Natural killer cell (primary cell): ENCODE measurements at regions not wholly inside any gene's neighbourhood (a gene's known extent, or its start where the extent isn't known, plus 50 kb on each side); places are given as distances from the start of the nearest gene placed in this dataset.

Source experiments
- ATAC-seq, 3 donors: fragments of 150-1000 bp in 2 of 3; fragments of 200-7000 bp in 1 of 3; cut with Tn5 transposase; 1 replicate in 1 of 3; 2 replicates in 2 of 3; pipeline ENCODE4 v1.10.0; 2021; ENCODE audit warnings: mild to moderate bottlenecking in 2 of 3, moderate library complexity in 2 of 3
- DNase-seq, 2 donors: peaks; one replicate each; pipeline versions ENCODE4 v3.0.0 to v3.0.0-alpha.2; 2013 to 2021; ENCODE audit warnings: mixed read lengths in 1 of 2
- H3K27ac ChIP-seq: one replicate; pipeline ENCODE4 v1.5.1; 2013; ENCODE audit warnings: mild to moderate bottlenecking, low read length
- H3K27me3 ChIP-seq: one replicate; pipeline ENCODE4 v1.6.1; 2013; ENCODE audit warnings: low read length; ENCODE audit not compliant: control insufficient read depth, insufficient read depth
- H3K36me3 ChIP-seq: one replicate; pipeline ENCODE4 v1.6.1; 2013; ENCODE audit warnings: low read length; ENCODE audit not compliant: control insufficient read depth, insufficient read depth
- H3K4me1 ChIP-seq: one replicate; pipeline ENCODE4 v1.6.1; 2013; ENCODE audit warnings: low read length; ENCODE audit not compliant: control insufficient read depth, insufficient read depth
- H3K4me3 ChIP-seq: one replicate; pipeline ENCODE4 v1.5.1; 2013; ENCODE audit warnings: low read length
- H3K9me3 ChIP-seq: one replicate; pipeline ENCODE4 v1.6.1; 2013; ENCODE audit warnings: low read length; ENCODE audit not compliant: control insufficient read depth, insufficient read depth
- H3K27ac Mint-ChIP-seq, 2 donors: one replicate each; pipeline ENCODE4 v1.8.0; 2022; ENCODE audit warnings: mild to moderate bottlenecking in 2 of 2, mixed read lengths in 2 of 2, moderate library complexity in 1 of 2
- H3K27me3 Mint-ChIP-seq, 2 donors: one replicate each; pipeline ENCODE4 v1.8.0; 2022; ENCODE audit warnings: low read depth in 2 of 2, mixed read lengths in 2 of 2
- H3K36me3 Mint-ChIP-seq: one replicate; pipeline ENCODE4 v1.8.0; 2022; ENCODE audit warnings: mixed read lengths
- H3K4me1 Mint-ChIP-seq, 2 donors: one replicate each; pipeline ENCODE4 v1.8.0; 2022; ENCODE audit warnings: mixed read lengths in 2 of 2
- H3K4me3 Mint-ChIP-seq: one replicate; pipeline ENCODE4 v1.8.0; 2022; ENCODE audit warnings: mild to moderate bottlenecking, moderate library complexity, mixed read lengths
- H3K9me3 Mint-ChIP-seq, 2 donors: one replicate each; pipeline ENCODE4 v1.8.0; 2022; ENCODE audit warnings: mixed read lengths in 2 of 2
- WGBS: methylation state at CpG from one replicate; pipeline ENCODE4 v1.1.7; 2013; ENCODE audit warnings: missing lambda C conversion rate; ENCODE audit not compliant: insufficient coverage; 5-methylcytosine and 5-hydroxymethylcytosine counted together
- intact Hi-C: fragments of 100-400 bp; cut with micrococcal nuclease; formaldehyde crosslinking; loops from one replicate; pipeline ENCODE4 v1.14.2; 2022
- TF ChIP-seq, protein P1 (sequence below): fragments of 200-600 bp; IDR thresholded peaks from one replicate; pipeline ENCODE4 v1.8.0; 2022; ENCODE audit warnings: antibody characterized with exemption

DNA sequence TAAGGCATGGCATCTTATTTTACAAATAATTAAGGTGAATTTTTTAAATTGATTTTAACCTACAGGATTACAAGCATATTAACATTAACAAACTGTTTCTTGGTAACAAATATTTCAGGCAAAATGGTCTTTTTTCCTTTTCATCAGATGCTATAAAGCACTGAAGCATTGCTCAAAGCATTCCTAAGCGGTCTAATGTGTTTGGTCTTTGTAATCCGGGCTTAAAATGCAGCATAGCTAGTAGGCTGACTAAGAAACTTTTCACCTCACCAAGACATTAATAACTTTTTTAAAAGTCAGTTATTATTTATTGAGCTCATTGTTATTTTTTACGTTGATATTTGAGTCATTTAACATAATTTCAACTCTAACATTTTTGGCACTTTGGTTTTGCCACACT lies 538.8 kb upstream of the SLC39A10 start:
- no peak for ATAC-seq
- H3K36me3 Mint-ChIP-seq: no peaks in the 10 kb centered on the region

GRCh38 chr2:195117011-195117410 lies 540.0 kb upstream of the SLC39A10 start:
- no peak for DNase-seq
- no peaks in the 10 kb centered on the region for H3K4me1 Mint-ChIP-seq
- H3K27ac Mint-ChIP-seq: no peak overlapping the region
- H3K9me3 Mint-ChIP-seq: peaks cover 0 to 4% of the 10 kb centered on the region in 2 donors
- H3K4me3 ChIP-seq: no peak overlapping the region
- no peaks in the 10 kb centered on the region for H3K4me1 ChIP-seq
- no peaks in the 10 kb centered on the region for H3K36me3 ChIP-seq
- no peaks in the 10 kb centered on the region for H3K27me3 ChIP-seq
- TF ChIP-seq, protein P1, sequence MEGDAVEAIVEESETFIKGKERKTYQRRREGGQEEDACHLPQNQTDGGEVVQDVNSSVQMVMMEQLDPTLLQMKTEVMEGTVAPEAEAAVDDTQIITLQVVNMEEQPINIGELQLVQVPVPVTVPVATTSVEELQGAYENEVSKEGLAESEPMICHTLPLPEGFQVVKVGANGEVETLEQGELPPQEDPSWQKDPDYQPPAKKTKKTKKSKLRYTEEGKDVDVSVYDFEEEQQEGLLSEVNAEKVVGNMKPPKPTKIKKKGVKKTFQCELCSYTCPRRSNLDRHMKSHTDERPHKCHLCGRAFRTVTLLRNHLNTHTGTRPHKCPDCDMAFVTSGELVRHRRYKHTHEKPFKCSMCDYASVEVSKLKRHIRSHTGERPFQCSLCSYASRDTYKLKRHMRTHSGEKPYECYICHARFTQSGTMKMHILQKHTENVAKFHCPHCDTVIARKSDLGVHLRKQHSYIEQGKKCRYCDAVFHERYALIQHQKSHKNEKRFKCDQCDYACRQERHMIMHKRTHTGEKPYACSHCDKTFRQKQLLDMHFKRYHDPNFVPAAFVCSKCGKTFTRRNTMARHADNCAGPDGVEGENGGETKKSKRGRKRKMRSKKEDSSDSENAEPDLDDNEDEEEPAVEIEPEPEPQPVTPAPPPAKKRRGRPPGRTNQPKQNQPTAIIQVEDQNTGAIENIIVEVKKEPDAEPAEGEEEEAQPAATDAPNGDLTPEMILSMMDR: no peak
- intact Hi-C loops: no loop called here
- peaks cover 5% of the 10 kb centered on the region for H3K9me3 ChIP-seq
- no peaks in the 10 kb centered on the region for H3K36me3 Mint-ChIP-seq
- no peaks in the 10 kb centered on the region for H3K27me3 Mint-ChIP-seq
- no peak overlapping the region for H3K27ac ChIP-seq
- ATAC-seq: no peak
- no peak overlapping the region for H3K4me3 Mint-ChIP-seq

More for the DNA sequence above, 538.8 kb upstream of the SLC39A10 start:
- Mint-ChIP-seq H3K4me1 (no peaks in the 10 kb centered on the region), H3K27me3 (no peaks in the 10 kb centered on the region), H3K4me3 (no peak overlapping the region), H3K27ac (no peak overlapping the region), H3K9me3 (peaks cover 0 to 4% of the 10 kb centered on the region in 2 donors)
- Histone ChIP-seq H3K4me3 (no peak overlapping the region), H3K27me3 (no peaks in the 10 kb centered on the region), H3K4me1 (no peaks in the 10 kb centered on the region), H3K27ac (no peak overlapping the region), H3K9me3 (peaks cover 5% of the 10 kb centered on the region), H3K36me3 (no peaks in the 10 kb centered on the region)
- TF ChIP-seq, protein P1: no peak
- intact Hi-C loops: no loop called here
- WGBS: 100% methylated on average over 1 of the region's 3 CpGs
- no peak for DNase-seq

DNA sequence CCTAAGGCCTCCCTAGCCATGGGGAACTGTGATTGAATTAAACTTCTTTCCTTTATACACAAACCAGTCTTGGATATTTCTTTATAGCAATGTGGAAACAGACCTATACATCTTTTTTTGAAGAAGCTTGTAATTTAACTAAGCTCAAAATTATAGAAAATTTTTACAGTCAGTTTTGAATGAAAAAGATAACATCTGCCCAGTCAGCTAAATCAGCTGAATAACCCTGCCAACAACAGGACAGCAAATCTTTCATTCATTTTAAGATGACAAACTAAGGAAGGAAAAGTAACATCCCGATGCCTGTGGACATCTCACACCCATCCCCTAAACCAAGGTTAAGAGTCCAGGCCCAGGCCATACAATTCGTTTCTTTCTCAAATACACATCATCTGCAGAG lies 541.3 kb upstream of the SLC39A10 start:
- Mint-ChIP-seq H3K36me3 (no peaks in the 10 kb centered on the region), H3K9me3 (peaks cover 0 to 6% of the 10 kb centered on the region in 2 donors)
- 32% methylated on average over 2 of the region's 2 CpGs for WGBS

DNA sequence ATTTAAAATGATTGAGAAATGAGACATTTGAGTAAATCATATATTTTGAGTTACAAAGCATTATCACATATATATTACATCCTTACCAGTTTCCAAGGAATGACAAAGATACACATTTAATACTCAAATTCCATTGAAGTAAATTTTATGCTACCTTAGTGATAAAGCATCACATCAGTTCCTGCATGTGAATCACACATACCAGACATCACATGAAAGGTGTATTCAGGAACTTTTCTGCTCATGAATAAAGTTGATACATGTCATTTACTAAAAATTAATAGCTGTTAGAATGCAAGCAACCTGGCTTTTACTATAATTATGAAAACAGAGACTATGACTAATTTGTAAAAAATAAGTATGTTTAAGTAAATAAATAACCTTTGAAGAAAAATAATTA lies 548.8 kb upstream of the SLC39A10 start:
- H3K4me1 Mint-ChIP-seq: no peaks in the 10 kb centered on the region
- TF ChIP-seq, protein P1: no peak
- no peak overlapping the region for H3K27ac ChIP-seq
- H3K9me3 ChIP-seq: no peaks in the 10 kb centered on the region
- no peak for DNase-seq
- H3K4me3 Mint-ChIP-seq: no peak overlapping the region
- no peaks in the 10 kb centered on the region for H3K27me3 Mint-ChIP-seq
- H3K27me3 ChIP-seq: no peaks in the 10 kb centered on the region
- no peak overlapping the region for H3K27ac Mint-ChIP-seq
- intact Hi-C loops: no loop called here
- H3K9me3 Mint-ChIP-seq: peaks cover 2 to 11% of the 10 kb centered on the region in 2 donors
- no peaks in the 10 kb centered on the region for H3K4me1 ChIP-seq
- H3K36me3 ChIP-seq: no peaks in the 10 kb centered on the region
- no peaks in the 10 kb centered on the region for H3K36me3 Mint-ChIP-seq
- no peak for ATAC-seq
- H3K4me3 ChIP-seq: no peak overlapping the region

More for the DNA sequence above, 541.3 kb upstream of the SLC39A10 start:
- Histone ChIP-seq H3K27me3 (no peaks in the 10 kb centered on the region), H3K27ac (no peak overlapping the region), H3K4me3 (no peak overlapping the region), H3K36me3 (no peaks in the 10 kb centered on the region), H3K9me3 (peaks cover 5% of the 10 kb centered on the region), H3K4me1 (no peaks in the 10 kb centered on the region)
- DNase-seq (no peak), ATAC-seq (no peak)
- Mint-ChIP-seq H3K27me3 (no peaks in the 10 kb centered on the region), H3K4me1 (no peaks in the 10 kb centered on the region), H3K4me3 (no peak overlapping the region), H3K27ac (no peak overlapping the region)
- TF ChIP-seq, protein P1: no peak
- intact Hi-C loops: no loop called here
